ENCODE measurements at regions not wholly inside any gene's neighbourhood (a gene's known extent, or its start where the extent isn't known, plus 50 kb on each side); places are given as distances from the start of the nearest gene placed in this dataset.

GRCh38 chr6:133132466-133132971, 108.6 kb upstream of the EYA4 start:
- TF ChIP-seq EP300 (IDR thresholded peaks at IDR 0.05) (no peak), POLR2A (IDR thresholded peaks at IDR 0.05) (no peak), CTCF (IDR thresholded peaks at IDR 0.05) (no peak), POLR2AphosphoS5 (IDR thresholded peaks at IDR 0.05) (no peak)
